Breast epithelium (tissue), 4 donors: ENCODE measurements at regions not wholly inside any gene's neighbourhood (a gene's known extent, or its start where the extent isn't known, plus 50 kb on each side); places are given as distances from the start of the nearest gene placed in this dataset.
"Not testable (repeated sequence)": the region's sequence is repeated elsewhere in the genome, so short reads cannot be mapped to it uniquely, and the experiment has no call there.

Source experiments
- DNase-seq, 2 donors: peaks; one replicate each; pipeline ENCODE4 v3.0.0-alpha.2; 2019; ENCODE audit warnings: low spot score in 2 of 2
- H3K27ac ChIP-seq, 2 donors: fragments of 200-600 bp; sonication (generic) in 1 of 2; one replicate each; pipeline ENCODE4 v1.5.1; 2016 to 2019; ENCODE audit warnings: mild to moderate bottlenecking in 1 of 2
- H3K27me3 ChIP-seq, 2 donors: fragments of 200-600 bp; sonication (generic) in 1 of 2; one replicate each; pipeline versions ENCODE4 v1.5.1 to v1.6.0; 2017 to 2019; ENCODE audit warnings: control low read depth in 1 of 2, mild to moderate bottlenecking in 1 of 2
- H3K36me3 ChIP-seq: fragments of 200-600 bp; one replicate; pipeline ENCODE4 v1.5.1; 2019
- H3K4me1 ChIP-seq, 2 donors: fragments of 200-600 bp; sonication (generic); one replicate each; pipeline ENCODE4 v1.5.1; 2016 to 2019; ENCODE audit warnings: control low read depth in 1 of 2
- H3K4me3 ChIP-seq, 3 donors: fragments of 200-600 bp; sonication (generic); 1 replicate in 2 of 3; 2 replicates in 1 of 3; pipeline ENCODE4 v1.5.1; 2016 to 2019; ENCODE audit warnings: mild to moderate bottlenecking in 3 of 3, moderate library complexity in 2 of 3
- H3K9me3 ChIP-seq, 2 donors: fragments of 200-600 bp; sonication (generic) in 1 of 2; one replicate each; pipeline ENCODE4 v1.5.1; 2016 to 2019; ENCODE audit warnings: control low read depth in 1 of 2
- POLR2A ChIP-seq: fragments of 450-650 bp; IDR thresholded peaks from one replicate; pipeline ENCODE4 v1.6.1; 2016; ENCODE audit warnings: antibody characterized with exemption, mild to moderate bottlenecking, moderate library complexity
- POLR2AphosphoS5 ChIP-seq, 3 donors: sonication (generic); formaldehyde crosslinking; IDR thresholded peaks; one replicate each; pipeline ENCODE4 v1.6.1; 2017; ENCODE audit warnings: antibody characterized with exemption in 3 of 3
- intact Hi-C: fragments of 100-400 bp; cut with DNase I; formaldehyde crosslinking; loops from one replicate; pipeline ENCODE4 v1.15.1; 2023; ENCODE audit warnings: low total_unique reads
- TF ChIP-seq, protein P1 (sequence below), 3 donors: fragments of 450-650 bp; IDR thresholded peaks; one replicate each; pipeline ENCODE4 v1.5.1; 2016 to 2017; ENCODE audit warnings: antibody characterized with exemption in 3 of 3, mild to moderate bottlenecking in 3 of 3, moderate library complexity in 3 of 3

GRCh38 chr22:47409539-47410275 is 647.3 kb downstream of the TBC1D22A start:
- Histone ChIP-seq H3K36me3 (no peaks in the 10 kb centered on the region), H3K4me3 (no peak overlapping the region), H3K9me3 (no peaks in the 10 kb centered on the region), H3K4me1 (no peaks in the 10 kb centered on the region), H3K27me3 (peaks cover 0 to 31% of the 10 kb centered on the region in 2 donors), H3K27ac (no peak overlapping the region)
- no peak for DNase-seq
- TF ChIP-seq POLR2A (no peak), POLR2AphosphoS5 (IDR thresholded peaks at IDR 0.05) (no peak)
- TF ChIP-seq, protein P1, sequence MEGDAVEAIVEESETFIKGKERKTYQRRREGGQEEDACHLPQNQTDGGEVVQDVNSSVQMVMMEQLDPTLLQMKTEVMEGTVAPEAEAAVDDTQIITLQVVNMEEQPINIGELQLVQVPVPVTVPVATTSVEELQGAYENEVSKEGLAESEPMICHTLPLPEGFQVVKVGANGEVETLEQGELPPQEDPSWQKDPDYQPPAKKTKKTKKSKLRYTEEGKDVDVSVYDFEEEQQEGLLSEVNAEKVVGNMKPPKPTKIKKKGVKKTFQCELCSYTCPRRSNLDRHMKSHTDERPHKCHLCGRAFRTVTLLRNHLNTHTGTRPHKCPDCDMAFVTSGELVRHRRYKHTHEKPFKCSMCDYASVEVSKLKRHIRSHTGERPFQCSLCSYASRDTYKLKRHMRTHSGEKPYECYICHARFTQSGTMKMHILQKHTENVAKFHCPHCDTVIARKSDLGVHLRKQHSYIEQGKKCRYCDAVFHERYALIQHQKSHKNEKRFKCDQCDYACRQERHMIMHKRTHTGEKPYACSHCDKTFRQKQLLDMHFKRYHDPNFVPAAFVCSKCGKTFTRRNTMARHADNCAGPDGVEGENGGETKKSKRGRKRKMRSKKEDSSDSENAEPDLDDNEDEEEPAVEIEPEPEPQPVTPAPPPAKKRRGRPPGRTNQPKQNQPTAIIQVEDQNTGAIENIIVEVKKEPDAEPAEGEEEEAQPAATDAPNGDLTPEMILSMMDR (IDR thresholded peaks at IDR 0.05): no peak
- intact Hi-C loops: no loop called here

DNA sequence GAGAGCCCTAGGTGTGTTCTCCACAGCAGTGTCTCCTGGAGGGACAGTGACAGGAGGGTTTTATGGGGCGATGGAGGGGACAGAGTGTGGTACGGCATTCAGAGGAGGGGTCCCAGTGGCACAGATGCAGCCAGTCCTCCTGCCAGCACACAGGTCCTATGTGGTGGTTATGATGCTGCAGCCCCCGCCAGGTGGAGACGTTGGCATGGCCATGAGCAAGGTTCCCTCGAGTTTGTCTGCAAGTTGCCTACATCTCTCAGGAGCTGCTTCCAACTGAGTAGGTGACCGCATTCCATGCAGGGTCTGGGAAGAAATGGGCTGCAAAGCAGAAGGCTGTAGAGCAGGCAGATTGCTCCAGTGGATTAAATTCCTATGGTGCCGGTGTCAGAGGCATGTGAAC is 646.0 kb downstream of the TBC1D22A start:
- no peak for DNase-seq
- no peak overlapping the region for H3K4me3 ChIP-seq
- H3K36me3 ChIP-seq: no peaks in the 10 kb centered on the region
- peaks cover 0 to 31% of the 10 kb centered on the region in 2 donors for H3K27me3 ChIP-seq
- TF ChIP-seq POLR2AphosphoS5 (IDR thresholded peaks at IDR 0.05): no peak
- TF ChIP-seq, protein P1 (IDR thresholded peaks at IDR 0.05): no peak
- TF ChIP-seq POLR2A: no peak
- no peak overlapping the region for H3K27ac ChIP-seq
- H3K4me1 ChIP-seq: no peaks in the 10 kb centered on the region
- no peaks in the 10 kb centered on the region for H3K9me3 ChIP-seq
- intact Hi-C loops: no loop called here

DNA sequence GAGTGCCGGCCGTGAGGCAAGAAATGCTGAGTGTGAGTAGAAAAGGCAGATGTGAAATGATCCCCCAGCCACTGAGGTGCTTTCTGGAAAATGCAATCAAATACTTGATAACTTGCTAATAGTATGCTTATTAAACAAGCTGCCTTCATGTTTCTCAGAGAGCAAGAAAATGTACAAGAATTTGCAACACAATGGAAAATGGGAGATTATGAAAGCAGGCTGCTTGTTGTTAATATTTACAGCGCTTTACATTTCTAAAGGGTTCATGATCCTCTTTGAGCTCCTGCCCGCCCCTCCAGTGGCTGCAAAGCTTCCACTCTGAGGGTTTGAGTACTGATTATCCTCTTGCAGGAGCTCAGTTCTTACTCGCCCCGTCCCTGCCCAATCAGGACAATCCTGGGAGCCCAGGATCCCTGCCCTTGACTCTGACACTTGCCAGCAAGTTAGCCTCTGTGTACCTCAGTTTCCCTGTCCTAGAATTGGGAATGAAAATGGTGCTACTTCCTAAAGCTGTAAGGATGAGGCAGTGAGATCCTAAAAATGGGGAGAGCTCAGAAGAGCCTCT is 645.1 kb downstream of the TBC1D22A start:
- Histone ChIP-seq H3K27me3 (peaks cover 0 to 34% of the 10 kb centered on the region in 2 donors), H3K9me3 (no peaks in the 10 kb centered on the region), H3K36me3 (no peaks in the 10 kb centered on the region), H3K4me1 (no peaks in the 10 kb centered on the region), H3K4me3 (no peak overlapping the region), H3K27ac (no peak overlapping the region)
- TF ChIP-seq POLR2A (no peak), POLR2AphosphoS5 (IDR thresholded peaks at IDR 0.05) (no peak)
- TF ChIP-seq, protein P1 (IDR thresholded peaks at IDR 0.05): no peak
- intact Hi-C loops: no loop called here
- DNase-seq: no peak

GRCh38 chr22:47406896-47407295 is 644.4 kb downstream of the TBC1D22A start:
- intact Hi-C loops: no loop called here
- no peaks in the 10 kb centered on the region for H3K36me3 ChIP-seq
- no peaks in the 10 kb centered on the region for H3K9me3 ChIP-seq
- TF ChIP-seq POLR2AphosphoS5 (IDR thresholded peaks at IDR 0.05) (no peak), POLR2A (no peak)
- TF ChIP-seq, protein P1 (IDR thresholded peaks at IDR 0.05): no peak
- H3K4me1 ChIP-seq: no peaks in the 10 kb centered on the region
- no peak overlapping the region for H3K4me3 ChIP-seq
- DNase-seq: no peak
- no peak overlapping the region for H3K27ac ChIP-seq
- peaks cover 0 to 37% of the 10 kb centered on the region in 2 donors for H3K27me3 ChIP-seq

GRCh38 chr22:47406180-47406834 is 643.9 kb downstream of the TBC1D22A start:
- intact Hi-C loops: no loop called here

GRCh38 chr22:47405222-47405621 is 642.8 kb downstream of the TBC1D22A start:
- H3K4me3 ChIP-seq, intact Hi-C loops, H3K27ac ChIP-seq, DNase-seq, H3K9me3 ChIP-seq, H3K4me1 ChIP-seq, H3K36me3 ChIP-seq: not testable (repeated sequence)
- peaks cover 0 to 35% of the 10 kb centered on the region in 2 donors for H3K27me3 ChIP-seq

More at GRCh38 chr22:47406180-47406834, 643.9 kb downstream of the TBC1D22A start:
- no peaks in the 10 kb centered on the region for H3K9me3 ChIP-seq
- no peak overlapping the region for H3K27ac ChIP-seq
- no peak for DNase-seq
- H3K36me3 ChIP-seq: no peaks in the 10 kb centered on the region
- no peaks in the 10 kb centered on the region for H3K4me1 ChIP-seq
- TF ChIP-seq POLR2AphosphoS5 (IDR thresholded peaks at IDR 0.05) (no peak), POLR2A (no peak)
- TF ChIP-seq, protein P1 (IDR thresholded peaks at IDR 0.05): no peak
- peaks cover 0 to 37% of the 10 kb centered on the region in 2 donors for H3K27me3 ChIP-seq
- no peak overlapping the region for H3K4me3 ChIP-seq
